GM23338 (cell line): ENCODE measurements at regions not wholly inside any gene's neighbourhood (a gene's known extent, or its start where the extent isn't known, plus 50 kb on each side); places are given as distances from the start of the nearest gene placed in this dataset.

Source experiments
- ATAC-seq: fragments of 200-7000 bp; cut with Tn5 transposase; 3 replicates; pipeline ENCODE4 v1.9.1; 2020
- DNase-seq: peaks from one replicate; pipeline ENCODE4 v3.0.0-alpha.2; 2015; ENCODE audit warnings: low spot score
- H2AFZ ChIP-seq: fragments of 200-600 bp; sonication (generic); 2 replicates; pipeline ENCODE4 v1.8.0; 2016; ENCODE audit warnings: antibody characterized with exemption, mild to moderate bottlenecking, moderate library complexity
- H3F3A ChIP-seq: fragments of 200-600 bp; sonication (generic); replicated peaks from 2 replicates; pipeline ENCODE4 v1.8.0; 2017; ENCODE audit warnings: antibody characterized with exemption, mixed run types, low read depth
- H3K27ac ChIP-seq: fragments of 200-600 bp; sonication (generic); 2 replicates; pipeline ENCODE4 v1.6.1; 2016; ENCODE audit warnings: low read depth
- H3K27me3 ChIP-seq: fragments of 200-600 bp; sonication (generic); 2 replicates; pipeline ENCODE4 v1.8.0; 2016; ENCODE audit warnings: mild to moderate bottlenecking, mixed run types, moderate library complexity; ENCODE audit not compliant: insufficient read depth
- H3K36me3 ChIP-seq: fragments of 200-600 bp; sonication (generic); 2 replicates; pipeline ENCODE4 v1.8.0; 2016; ENCODE audit warnings: mild to moderate bottlenecking; ENCODE audit not compliant: insufficient read depth
- H3K4me1 ChIP-seq: fragments of 200-600 bp; sonication (generic); 2 replicates; pipeline ENCODE4 v1.8.0; 2016; ENCODE audit warnings: mild to moderate bottlenecking, moderate library complexity; ENCODE audit not compliant: insufficient read depth
- H3K4me2 ChIP-seq: fragments of 200-600 bp; sonication (generic); 2 replicates; pipeline ENCODE4 v1.7.1; 2017; ENCODE audit warnings: mixed run types
- H3K4me3 ChIP-seq: fragments of 200-600 bp; sonication (generic); 2 replicates; pipeline ENCODE4 v1.6.1; 2016; ENCODE audit warnings: mixed run types
- H3K79me2 ChIP-seq: fragments of 200-600 bp; sonication (generic); replicated peaks from 2 replicates; pipeline ENCODE4 v1.8.0; 2017; ENCODE audit warnings: mild to moderate bottlenecking; ENCODE audit not compliant: insufficient read depth
- H3K9me2 ChIP-seq: fragments of 200-600 bp; sonication (generic); 2 replicates; pipeline ENCODE4 v1.8.0; 2017; ENCODE audit not compliant: insufficient read depth
- H4K20me1 ChIP-seq: fragments of 200-600 bp; sonication (generic); replicated peaks from 2 replicates; pipeline ENCODE4 v1.8.0; 2017; ENCODE audit warnings: mild to moderate bottlenecking; ENCODE audit not compliant: insufficient read depth
- H3K27ac Mint-ChIP-seq: 2 replicates; pipeline ENCODE4 v1.8.0; 2020; ENCODE audit warnings: inconsistent platforms, mild to moderate bottlenecking, moderate library complexity, mixed read lengths
- H3K27me3 Mint-ChIP-seq: 3 replicates; pipeline ENCODE4 v1.8.0; 2022; ENCODE audit warnings: low read depth, mild to moderate bottlenecking, moderate library complexity, mixed read lengths, inconsistent platforms; ENCODE audit not compliant: insufficient read depth, poor library complexity
- H3K36me3 Mint-ChIP-seq: 3 replicates; pipeline ENCODE4 v1.8.0; 2021; ENCODE audit warnings: low read depth, mild to moderate bottlenecking, inconsistent platforms, moderate library complexity, mixed read lengths
- H3K4me1 Mint-ChIP-seq: 3 replicates; pipeline ENCODE4 v1.8.0; 2020; ENCODE audit warnings: mild to moderate bottlenecking, inconsistent platforms, mixed read lengths
- H3K4me3 Mint-ChIP-seq: 3 replicates; pipeline ENCODE4 v1.8.0; 2021; ENCODE audit warnings: moderate library complexity, mild to moderate bottlenecking, inconsistent platforms, mixed read lengths
- H3K9me3 Mint-ChIP-seq: 3 replicates; pipeline ENCODE4 v1.8.0; 2020; ENCODE audit warnings: moderate library complexity, mild to moderate bottlenecking, inconsistent platforms, mixed read lengths
- EZH2 ChIP-seq: fragments of 200-600 bp; sonication (generic); IDR thresholded peaks from one replicate; pipeline ENCODE4 v1.8.0; 2017; ENCODE audit warnings: antibody characterized with exemption, mild to moderate bottlenecking, low read depth; ENCODE audit not compliant: unreplicated experiment
- EZH2phosphoT487 ChIP-seq: fragments of 200-600 bp; sonication (generic); IDR thresholded peaks from one replicate; pipeline ENCODE4 v1.8.1; 2018; ENCODE audit warnings: antibody characterized with exemption; ENCODE audit not compliant: unreplicated experiment
- POLR2AphosphoS5 ChIP-seq: IDR thresholded peaks from 2 replicates; pipeline ENCODE4 v1.6.1; 2016; ENCODE audit warnings: antibody characterized with exemption, low read depth
- TF ChIP-seq, protein P1 (sequence below): IDR thresholded peaks from one replicate; pipeline ENCODE4 v1.6.1; 2018; ENCODE audit warnings: antibody characterized with exemption; ENCODE audit not compliant: unreplicated experiment
- TF ChIP-seq, protein P2 (sequence below): fragments of 250-450 bp; sonication (Bioruptor Pico); IDR thresholded peaks from 2 replicates; pipeline ENCODE4 v1.5.0; 2020; ENCODE audit warnings: mild to moderate bottlenecking, moderate library complexity
- TF ChIP-seq, protein P3 (sequence below): IDR thresholded peaks from 2 replicates; pipeline ENCODE4 v1.6.1; 2016; ENCODE audit warnings: antibody characterized with exemption

DNA sequence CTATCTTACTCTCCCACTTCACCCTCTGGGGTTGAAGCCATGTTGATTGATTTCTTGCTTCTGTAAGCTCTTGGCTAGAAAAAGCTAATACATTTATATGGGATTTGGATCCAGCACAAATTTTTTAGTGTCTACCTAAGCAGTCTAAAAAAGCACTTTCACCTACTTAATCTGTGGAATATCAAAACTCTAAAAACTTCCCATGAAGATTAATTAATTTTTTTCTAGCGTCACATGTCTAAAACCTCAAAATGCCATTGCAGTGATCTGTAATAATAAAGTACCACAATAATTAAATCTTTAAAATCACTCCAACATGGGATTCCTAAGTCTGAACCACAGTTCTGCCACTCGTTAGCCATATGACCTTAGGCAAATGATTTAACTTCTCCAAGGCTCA is 180.1 kb downstream of the EN1 start:
- Mint-ChIP-seq H3K36me3 (no peaks in the 10 kb centered on the region), H3K9me3 (no peaks in the 10 kb centered on the region), H3K27ac (no peak overlapping the region), H3K4me1 (peaks cover 1% of the 10 kb centered on the region; the same call in 2 of the 3 replicates), H3K4me3 (no peak overlapping the region), H3K27me3 (peaks cover 2% of the 10 kb centered on the region)
- H3F3A ChIP-seq: no peaks in the 10 kb centered on the region
- no peaks in the 10 kb centered on the region for H3K36me3 ChIP-seq
- H3K27ac ChIP-seq: no peak overlapping the region
- no peaks in the 10 kb centered on the region for H3K27me3 ChIP-seq
- TF ChIP-seq, protein P1, sequence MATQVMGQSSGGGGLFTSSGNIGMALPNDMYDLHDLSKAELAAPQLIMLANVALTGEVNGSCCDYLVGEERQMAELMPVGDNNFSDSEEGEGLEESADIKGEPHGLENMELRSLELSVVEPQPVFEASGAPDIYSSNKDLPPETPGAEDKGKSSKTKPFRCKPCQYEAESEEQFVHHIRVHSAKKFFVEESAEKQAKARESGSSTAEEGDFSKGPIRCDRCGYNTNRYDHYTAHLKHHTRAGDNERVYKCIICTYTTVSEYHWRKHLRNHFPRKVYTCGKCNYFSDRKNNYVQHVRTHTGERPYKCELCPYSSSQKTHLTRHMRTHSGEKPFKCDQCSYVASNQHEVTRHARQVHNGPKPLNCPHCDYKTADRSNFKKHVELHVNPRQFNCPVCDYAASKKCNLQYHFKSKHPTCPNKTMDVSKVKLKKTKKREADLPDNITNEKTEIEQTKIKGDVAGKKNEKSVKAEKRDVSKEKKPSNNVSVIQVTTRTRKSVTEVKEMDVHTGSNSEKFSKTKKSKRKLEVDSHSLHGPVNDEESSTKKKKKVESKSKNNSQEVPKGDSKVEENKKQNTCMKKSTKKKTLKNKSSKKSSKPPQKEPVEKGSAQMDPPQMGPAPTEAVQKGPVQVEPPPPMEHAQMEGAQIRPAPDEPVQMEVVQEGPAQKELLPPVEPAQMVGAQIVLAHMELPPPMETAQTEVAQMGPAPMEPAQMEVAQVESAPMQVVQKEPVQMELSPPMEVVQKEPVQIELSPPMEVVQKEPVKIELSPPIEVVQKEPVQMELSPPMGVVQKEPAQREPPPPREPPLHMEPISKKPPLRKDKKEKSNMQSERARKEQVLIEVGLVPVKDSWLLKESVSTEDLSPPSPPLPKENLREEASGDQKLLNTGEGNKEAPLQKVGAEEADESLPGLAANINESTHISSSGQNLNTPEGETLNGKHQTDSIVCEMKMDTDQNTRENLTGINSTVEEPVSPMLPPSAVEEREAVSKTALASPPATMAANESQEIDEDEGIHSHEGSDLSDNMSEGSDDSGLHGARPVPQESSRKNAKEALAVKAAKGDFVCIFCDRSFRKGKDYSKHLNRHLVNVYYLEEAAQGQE: no peak
- TF ChIP-seq EZH2: no peak
- TF ChIP-seq, protein P2, sequence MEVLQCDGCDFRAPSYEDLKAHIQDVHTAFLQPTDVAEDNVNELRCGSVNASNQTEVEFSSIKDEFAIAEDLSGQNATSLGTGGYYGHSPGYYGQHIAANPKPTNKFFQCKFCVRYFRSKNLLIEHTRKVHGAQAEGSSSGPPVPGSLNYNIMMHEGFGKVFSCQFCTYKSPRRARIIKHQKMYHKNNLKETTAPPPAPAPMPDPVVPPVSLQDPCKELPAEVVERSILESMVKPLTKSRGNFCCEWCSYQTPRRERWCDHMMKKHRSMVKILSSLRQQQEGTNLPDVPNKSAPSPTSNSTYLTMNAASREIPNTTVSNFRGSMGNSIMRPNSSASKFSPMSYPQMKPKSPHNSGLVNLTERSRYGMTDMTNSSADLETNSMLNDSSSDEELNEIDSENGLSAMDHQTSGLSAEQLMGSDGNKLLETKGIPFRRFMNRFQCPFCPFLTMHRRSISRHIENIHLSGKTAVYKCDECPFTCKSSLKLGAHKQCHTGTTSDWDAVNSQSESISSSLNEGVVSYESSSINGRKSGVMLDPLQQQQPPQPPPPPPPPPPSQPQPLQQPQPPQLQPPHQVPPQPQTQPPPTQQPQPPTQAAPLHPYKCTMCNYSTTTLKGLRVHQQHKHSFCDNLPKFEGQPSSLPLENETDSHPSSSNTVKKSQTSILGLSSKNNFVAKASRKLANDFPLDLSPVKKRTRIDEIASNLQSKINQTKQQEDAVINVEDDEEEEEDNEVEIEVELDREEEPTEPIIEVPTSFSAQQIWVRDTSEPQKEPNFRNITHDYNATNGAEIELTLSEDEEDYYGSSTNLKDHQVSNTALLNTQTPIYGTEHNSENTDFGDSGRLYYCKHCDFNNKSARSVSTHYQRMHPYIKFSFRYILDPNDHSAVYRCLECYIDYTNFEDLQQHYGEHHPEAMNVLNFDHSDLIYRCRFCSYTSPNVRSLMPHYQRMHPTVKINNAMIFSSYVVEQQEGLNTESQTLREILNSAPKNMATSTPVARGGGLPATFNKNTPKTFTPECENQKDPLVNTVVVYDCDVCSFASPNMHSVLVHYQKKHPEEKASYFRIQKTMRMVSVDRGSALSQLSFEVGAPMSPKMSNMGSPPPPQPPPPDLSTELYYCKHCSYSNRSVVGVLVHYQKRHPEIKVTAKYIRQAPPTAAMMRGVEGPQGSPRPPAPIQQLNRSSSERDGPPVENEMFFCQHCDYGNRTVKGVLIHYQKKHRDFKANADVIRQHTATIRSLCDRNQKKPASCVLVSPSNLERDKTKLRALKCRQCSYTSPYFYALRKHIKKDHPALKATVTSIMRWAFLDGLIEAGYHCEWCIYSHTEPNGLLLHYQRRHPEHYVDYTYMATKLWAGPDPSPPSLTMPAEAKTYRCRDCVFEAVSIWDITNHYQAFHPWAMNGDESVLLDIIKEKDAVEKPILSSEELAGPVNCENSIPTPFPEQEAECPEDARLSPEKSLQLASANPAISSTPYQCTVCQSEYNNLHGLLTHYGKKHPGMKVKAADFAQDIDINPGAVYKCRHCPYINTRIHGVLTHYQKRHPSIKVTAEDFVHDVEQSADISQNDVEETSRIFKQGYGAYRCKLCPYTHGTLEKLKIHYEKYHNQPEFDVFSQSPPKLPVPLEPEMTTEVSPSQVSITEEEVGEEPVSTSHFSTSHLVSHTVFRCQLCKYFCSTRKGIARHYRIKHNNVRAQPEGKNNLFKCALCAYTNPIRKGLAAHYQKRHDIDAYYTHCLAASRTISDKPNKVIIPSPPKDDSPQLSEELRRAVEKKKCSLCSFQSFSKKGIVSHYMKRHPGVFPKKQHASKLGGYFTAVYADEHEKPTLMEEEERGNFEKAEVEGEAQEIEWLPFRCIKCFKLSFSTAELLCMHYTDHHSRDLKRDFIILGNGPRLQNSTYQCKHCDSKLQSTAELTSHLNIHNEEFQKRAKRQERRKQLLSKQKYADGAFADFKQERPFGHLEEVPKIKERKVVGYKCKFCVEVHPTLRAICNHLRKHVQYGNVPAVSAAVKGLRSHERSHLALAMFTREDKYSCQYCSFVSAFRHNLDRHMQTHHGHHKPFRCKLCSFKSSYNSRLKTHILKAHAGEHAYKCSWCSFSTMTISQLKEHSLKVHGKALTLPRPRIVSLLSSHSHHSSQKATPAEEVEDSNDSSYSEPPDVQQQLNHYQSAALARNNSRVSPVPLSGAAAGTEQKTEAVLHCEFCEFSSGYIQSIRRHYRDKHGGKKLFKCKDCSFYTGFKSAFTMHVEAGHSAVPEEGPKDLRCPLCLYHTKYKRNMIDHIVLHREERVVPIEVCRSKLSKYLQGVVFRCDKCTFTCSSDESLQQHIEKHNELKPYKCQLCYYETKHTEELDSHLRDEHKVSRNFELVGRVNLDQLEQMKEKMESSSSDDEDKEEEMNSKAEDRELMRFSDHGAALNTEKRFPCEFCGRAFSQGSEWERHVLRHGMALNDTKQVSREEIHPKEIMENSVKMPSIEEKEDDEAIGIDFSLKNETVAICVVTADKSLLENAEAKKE: no peak
- TF ChIP-seq POLR2AphosphoS5: no peak
- TF ChIP-seq, protein P3, sequence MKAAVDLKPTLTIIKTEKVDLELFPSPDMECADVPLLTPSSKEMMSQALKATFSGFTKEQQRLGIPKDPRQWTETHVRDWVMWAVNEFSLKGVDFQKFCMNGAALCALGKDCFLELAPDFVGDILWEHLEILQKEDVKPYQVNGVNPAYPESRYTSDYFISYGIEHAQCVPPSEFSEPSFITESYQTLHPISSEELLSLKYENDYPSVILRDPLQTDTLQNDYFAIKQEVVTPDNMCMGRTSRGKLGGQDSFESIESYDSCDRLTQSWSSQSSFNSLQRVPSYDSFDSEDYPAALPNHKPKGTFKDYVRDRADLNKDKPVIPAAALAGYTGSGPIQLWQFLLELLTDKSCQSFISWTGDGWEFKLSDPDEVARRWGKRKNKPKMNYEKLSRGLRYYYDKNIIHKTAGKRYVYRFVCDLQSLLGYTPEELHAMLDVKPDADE: no peak
- TF ChIP-seq EZH2phosphoT487: no peak
- no peaks in the 10 kb centered on the region for H3K79me2 ChIP-seq
- H3K4me1 ChIP-seq: no peaks in the 10 kb centered on the region
- no peaks in the 10 kb centered on the region for H4K20me1 ChIP-seq
- H3K4me2 ChIP-seq: no peak overlapping the region
- ATAC-seq: no peak
- DNase-seq: no peak
- H3K9me2 ChIP-seq: peaks cover 3% of the 10 kb centered on the region; the same call in 1 of the 2 replicates
- no peak overlapping the region for H2AFZ ChIP-seq
- H3K4me3 ChIP-seq: no peak overlapping the region
